Gastroesophageal sphincter (tissue), 4 donors: ENCODE measurements at regions not wholly inside any gene's neighbourhood (a gene's known extent, or its start where the extent isn't known, plus 50 kb on each side); places are given as distances from the start of the nearest gene placed in this dataset.

ENCODE experiments used
- ATAC-seq: fragments of 150-250 bp; one replicate; pipeline ENCODE4 v1.9.1; 2016; ENCODE audit warnings: mild to moderate bottlenecking, moderate library complexity
- H3K27ac ChIP-seq, 4 donors: fragments of 200-600 bp; sonication (generic) in 3 of 4; 1 replicate in 3 of 4; 2 replicates in 1 of 4; pipeline ENCODE4 v1.5.1; 2016 to 2019
- H3K27me3 ChIP-seq: fragments of 200-600 bp; sonication (generic); one replicate; pipeline ENCODE4 v1.5.1; 2019
- H3K36me3 ChIP-seq, 2 donors: fragments of 200-600 bp; sonication (generic); one replicate each; pipeline ENCODE4 v1.5.1; 2019; ENCODE audit warnings: control low read depth in 1 of 2
- H3K4me1 ChIP-seq, 3 donors: fragments of 200-600 bp; sonication (generic); 1 replicate in 2 of 3; 2 replicates in 1 of 3; pipeline ENCODE4 v1.5.1; 2016 to 2019; ENCODE audit warnings: control low read depth in 2 of 3
- H3K4me3 ChIP-seq, 2 donors: fragments of 200-600 bp; sonication (generic); one replicate each; pipeline ENCODE4 v1.5.1; 2019; ENCODE audit warnings: mild to moderate bottlenecking in 1 of 2, moderate library complexity in 1 of 2
- H3K9me3 ChIP-seq, 3 donors: fragments of 200-600 bp; sonication (generic); one replicate each; pipeline ENCODE4 v1.5.1; 2017 to 2019; ENCODE audit warnings: control low read depth in 2 of 3
- EP300 ChIP-seq: sonication (generic); formaldehyde crosslinking; IDR thresholded peaks from one replicate; pipeline ENCODE4 v1.6.1; 2017; ENCODE audit warnings: antibody characterized with exemption, mild to moderate bottlenecking
- POLR2A ChIP-seq, 2 donors: fragments of 450-650 bp; IDR thresholded peaks; one replicate each; pipeline ENCODE4 v1.6.1; 2017; ENCODE audit warnings: antibody characterized with exemption in 2 of 2, mild to moderate bottlenecking in 2 of 2, moderate library complexity in 1 of 2
- POLR2AphosphoS5 ChIP-seq: sonication (generic); formaldehyde crosslinking; IDR thresholded peaks from one replicate; pipeline ENCODE4 v1.6.1; 2017; ENCODE audit warnings: antibody characterized with exemption
- WGBS, 2 donors: methylation state at CpG; one replicate each; pipeline ENCODE4 v1.1.5; 2018; ENCODE audit warnings: low coverage in 1 of 2; 5-methylcytosine and 5-hydroxymethylcytosine counted together
- TF ChIP-seq, protein P1 (sequence below), 4 experiments: fragments of 200-600 bp in 2 of 4; fragments of 450-650 bp in 2 of 4; sonication (generic) in 1 of 4; IDR thresholded peaks; one replicate each; pipeline ENCODE4 v1.5.1; 2017 to 2019; ENCODE audit warnings: antibody characterized with exemption in 4 of 4, mild to moderate bottlenecking in 2 of 4, moderate library complexity in 2 of 4

DNA sequence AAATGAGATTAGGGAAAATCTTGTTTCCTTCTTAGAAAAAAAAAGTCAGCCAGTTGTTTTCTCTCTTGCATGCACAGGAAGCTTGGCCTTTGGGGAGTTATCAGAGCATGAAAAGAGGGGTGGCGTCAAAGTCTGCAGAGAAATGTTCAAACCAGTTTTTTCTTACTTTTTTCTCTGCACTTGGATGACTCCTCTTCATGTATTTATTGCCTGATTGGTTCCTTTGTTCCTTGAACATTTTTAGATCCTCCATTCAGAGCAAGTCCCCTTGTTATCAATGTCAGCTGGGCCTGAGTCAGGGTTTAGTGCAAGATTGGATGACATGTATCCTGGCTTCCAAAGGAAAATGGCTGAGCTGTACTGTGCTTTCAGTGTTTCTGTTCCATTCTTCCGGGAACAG lies 392.6 kb upstream of the BRINP1 start:
- TF ChIP-seq EP300: no peak
- TF ChIP-seq POLR2AphosphoS5: no peak
- TF ChIP-seq, protein P1, sequence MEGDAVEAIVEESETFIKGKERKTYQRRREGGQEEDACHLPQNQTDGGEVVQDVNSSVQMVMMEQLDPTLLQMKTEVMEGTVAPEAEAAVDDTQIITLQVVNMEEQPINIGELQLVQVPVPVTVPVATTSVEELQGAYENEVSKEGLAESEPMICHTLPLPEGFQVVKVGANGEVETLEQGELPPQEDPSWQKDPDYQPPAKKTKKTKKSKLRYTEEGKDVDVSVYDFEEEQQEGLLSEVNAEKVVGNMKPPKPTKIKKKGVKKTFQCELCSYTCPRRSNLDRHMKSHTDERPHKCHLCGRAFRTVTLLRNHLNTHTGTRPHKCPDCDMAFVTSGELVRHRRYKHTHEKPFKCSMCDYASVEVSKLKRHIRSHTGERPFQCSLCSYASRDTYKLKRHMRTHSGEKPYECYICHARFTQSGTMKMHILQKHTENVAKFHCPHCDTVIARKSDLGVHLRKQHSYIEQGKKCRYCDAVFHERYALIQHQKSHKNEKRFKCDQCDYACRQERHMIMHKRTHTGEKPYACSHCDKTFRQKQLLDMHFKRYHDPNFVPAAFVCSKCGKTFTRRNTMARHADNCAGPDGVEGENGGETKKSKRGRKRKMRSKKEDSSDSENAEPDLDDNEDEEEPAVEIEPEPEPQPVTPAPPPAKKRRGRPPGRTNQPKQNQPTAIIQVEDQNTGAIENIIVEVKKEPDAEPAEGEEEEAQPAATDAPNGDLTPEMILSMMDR (IDR thresholded peaks at IDR 0.05): no peak
- TF ChIP-seq POLR2A (IDR thresholded peaks at IDR 0.05): no peak
- H3K27me3 ChIP-seq: no peaks in the 10 kb centered on the region
- no peaks in the 10 kb centered on the region for H3K9me3 ChIP-seq
- ATAC-seq: no peak
- 68 to 80% methylated on average over 1 to 2 of the region's 2 CpGs for WGBS, 2 donors
- no peak overlapping the region for H3K27ac ChIP-seq
- H3K36me3 ChIP-seq: no peaks in the 10 kb centered on the region
- no peaks in the 10 kb centered on the region for H3K4me1 ChIP-seq
- no peak overlapping the region for H3K4me3 ChIP-seq

GRCh38 chr9:119758990-119759389 lies 389.8 kb upstream of the BRINP1 start:
- no peaks in the 10 kb centered on the region for H3K36me3 ChIP-seq
- ATAC-seq: no peak
- TF ChIP-seq EP300 (no peak), POLR2A (IDR thresholded peaks at IDR 0.05) (no peak), POLR2AphosphoS5 (no peak)
- TF ChIP-seq, protein P1 (IDR thresholded peaks at IDR 0.05): no peak
- H3K4me3 ChIP-seq: no peak overlapping the region
- H3K4me1 ChIP-seq: no peaks in the 10 kb centered on the region
- WGBS, 2 donors: 43 to 44% methylated on average over 3 to 5 of the region's 5 CpGs
- no peaks in the 10 kb centered on the region for H3K27me3 ChIP-seq
- no peak overlapping the region for H3K27ac ChIP-seq
- H3K9me3 ChIP-seq: no peaks in the 10 kb centered on the region

GRCh38 chr9:119758241-119758640 lies 389.0 kb upstream of the BRINP1 start:
- no peak for ATAC-seq
- 37 to 38% methylated on average over 3 of the region's 3 CpGs for WGBS, 2 donors
- H3K27me3 ChIP-seq: no peaks in the 10 kb centered on the region
- no peak overlapping the region for H3K4me3 ChIP-seq
- no peak for TF ChIP-seq EP300
- TF ChIP-seq, protein P1 (IDR thresholded peaks at IDR 0.05): no peak
- TF ChIP-seq POLR2AphosphoS5: no peak
- no peak for TF ChIP-seq POLR2A (IDR thresholded peaks at IDR 0.05)
- no peak overlapping the region for H3K27ac ChIP-seq
- no peaks in the 10 kb centered on the region for H3K36me3 ChIP-seq
- no peaks in the 10 kb centered on the region for H3K4me1 ChIP-seq
- H3K9me3 ChIP-seq: no peaks in the 10 kb centered on the region

DNA sequence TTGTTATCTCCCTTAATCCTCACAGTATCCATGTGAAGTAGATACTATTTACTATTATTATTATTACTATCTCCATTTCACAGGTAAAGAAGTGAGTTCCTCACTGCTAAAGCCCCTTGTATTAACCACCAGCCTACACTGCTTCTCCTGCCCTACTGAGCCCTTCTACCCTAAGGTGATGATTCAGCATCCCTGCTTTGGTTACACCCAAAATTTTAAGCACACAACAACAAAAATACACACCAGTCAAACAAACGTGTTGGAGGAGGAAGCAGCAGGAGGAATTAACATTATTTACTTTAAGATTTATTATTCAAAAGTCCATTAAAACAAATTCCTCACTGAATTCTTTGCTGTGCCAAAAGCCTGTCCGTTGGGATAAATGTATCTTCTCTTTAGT lies 370.2 kb upstream of the BRINP1 start:
- ATAC-seq: no peak
- Histone ChIP-seq H3K9me3 (no peaks in the 10 kb centered on the region), H3K4me1 (peaks cover 0 to 8% (median 0%) of the 10 kb centered on the region in 3 donors), H3K36me3 (no peaks in the 10 kb centered on the region), H3K27ac (no peak overlapping the region), H3K4me3 (no peak overlapping the region), H3K27me3 (no peaks in the 10 kb centered on the region)
- WGBS, 2 donors: 0 to 25% methylated on average over 1 to 2 of the region's 2 CpGs
- TF ChIP-seq POLR2A (IDR thresholded peaks at IDR 0.05) (no peak), EP300 (no peak), POLR2AphosphoS5 (no peak)
- TF ChIP-seq, protein P1 (IDR thresholded peaks at IDR 0.05): no peak

DNA sequence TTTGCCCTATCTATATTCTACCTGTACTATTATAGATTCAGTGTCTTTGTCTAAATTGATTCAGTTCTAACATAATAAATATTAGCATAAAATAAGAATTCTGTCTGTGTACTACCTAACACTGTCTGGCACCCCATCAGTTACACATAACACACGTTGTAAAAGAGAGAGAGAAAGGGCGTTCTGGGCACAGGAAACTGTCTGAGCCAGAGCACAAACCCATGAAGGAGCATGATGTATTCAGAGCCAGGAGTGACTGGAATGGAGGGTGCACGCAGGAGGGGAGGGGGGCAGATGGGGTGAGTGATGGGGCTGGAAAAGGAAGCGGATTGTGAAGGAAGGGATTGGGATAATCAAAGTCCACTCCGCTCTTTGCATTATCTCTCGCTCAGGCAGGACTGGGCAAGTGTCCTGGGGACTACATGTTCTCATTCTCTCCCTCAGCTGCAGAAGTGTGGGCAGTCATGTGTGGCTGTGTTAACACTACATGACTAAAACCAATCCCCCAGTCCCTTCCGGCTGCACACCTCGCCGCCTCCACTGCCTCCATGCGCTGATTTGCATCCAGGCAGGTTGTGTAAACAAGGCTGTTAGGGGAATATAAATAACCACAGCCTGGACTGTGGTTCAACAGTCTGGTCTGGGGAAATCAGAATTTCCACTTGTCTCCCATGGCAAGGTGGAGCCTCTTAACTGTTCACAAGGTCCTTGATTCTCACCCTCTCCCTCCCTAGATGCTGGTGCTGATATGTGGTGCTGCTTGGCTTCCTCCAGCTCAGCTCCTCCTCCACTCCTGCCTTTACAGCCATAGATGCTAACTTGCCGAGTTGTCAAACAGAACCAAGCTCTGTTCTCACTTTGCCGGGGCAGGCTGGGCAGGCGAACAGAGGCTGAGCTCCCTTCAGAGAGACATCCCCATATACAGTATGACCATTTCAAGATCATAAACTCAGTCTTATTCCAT lies 367.5 kb upstream of the BRINP1 start:
- Histone ChIP-seq H3K4me1 (peaks cover 0 to 8% (median 0%) of the 10 kb centered on the region in 3 donors), H3K9me3 (peaks cover 0 to 6% (median 0%) of the 10 kb centered on the region in 3 donors), H3K27me3 (no peaks in the 10 kb centered on the region), H3K27ac (peak overlapping the region in 1 of 4 donors; percentile 26), H3K36me3 (no peaks in the 10 kb centered on the region), H3K4me3 (no peak overlapping the region)
- 32 to 48% methylated on average over 6 to 10 of the region's 13 CpGs for WGBS, 2 donors
- no peak for ATAC-seq
- TF ChIP-seq POLR2A (IDR thresholded peaks at IDR 0.05) (no peak), POLR2AphosphoS5 (no peak)
- TF ChIP-seq, protein P1 (IDR thresholded peaks at IDR 0.05): no peak
